ENCODE measurements at regions not wholly inside any gene's neighbourhood (a gene's known extent, or its start where the extent isn't known, plus 50 kb on each side); places are given as distances from the start of the nearest gene placed in this dataset.

DNA sequence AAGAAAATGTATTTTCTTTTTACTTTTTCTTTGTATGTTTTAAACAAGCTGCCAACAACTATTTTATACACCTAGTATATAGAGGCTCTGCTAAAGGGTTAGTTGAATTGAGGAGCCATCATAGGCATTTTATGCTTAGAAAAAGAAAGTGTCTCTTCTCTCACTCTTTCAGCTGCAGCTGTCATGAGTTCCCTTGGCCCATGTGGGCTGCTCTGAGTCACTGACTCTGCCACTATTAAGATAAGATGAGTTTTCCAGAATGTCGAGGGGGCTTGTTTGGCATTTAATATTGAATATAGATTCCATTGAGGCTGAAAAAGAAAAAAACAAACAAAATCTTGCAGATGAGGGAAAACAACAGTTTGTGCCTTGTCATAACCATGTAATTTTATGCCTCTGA lies 126.0 kb upstream of the PAQR3 start:
- TF ChIP-seq YY1 (IDR thresholded peaks at IDR 0.05; ENCODE audit: low read depth) (no peak), MAX (IDR thresholded peaks at IDR 0.05) (no peak), NFIC (IDR thresholded peaks at IDR 0.05) (no peak), REST (IDR thresholded peaks at IDR 0.05; ENCODE audit: low read depth) (no peak), RAD21 (IDR thresholded peaks at IDR 0.05; ENCODE audit: low read depth) (no peak)

All from Ishikawa (cell line).